Erythroblast (primary cell): ENCODE measurements at regions not wholly inside any gene's neighbourhood (a gene's known extent, or its start where the extent isn't known, plus 50 kb on each side); places are given as distances from the start of the nearest gene placed in this dataset.

Source experiments
- GATA1 ChIP-seq: IDR thresholded peaks from 2 replicates; pipeline ENCODE4 v1.6.1; 2011; ENCODE audit warnings: low read depth, mild to moderate bottlenecking, control low read depth, low read length, moderate library complexity
- POLR2A ChIP-seq: IDR thresholded peaks from 2 replicates; pipeline ENCODE4 v1.6.1; 2011; ENCODE audit warnings: mild to moderate bottlenecking, low read length

GRCh38 chr11:29483831-29484230 lies 533.0 kb downstream of the KCNA4 start:
- no peak for TF ChIP-seq POLR2A
- no peak for TF ChIP-seq GATA1
